ENCODE measurements at regions not wholly inside any gene's neighbourhood (a gene's known extent, or its start where the extent isn't known, plus 50 kb on each side); places are given as distances from the start of the nearest gene placed in this dataset.

GRCh38 chr13:83325125-83325853, 557.0 kb downstream of the SLITRK1 start:
- Histone ChIP-seq H3K79me1 (ENCODE audit: low read depth, low read length) (no peaks in the 10 kb centered on the region), H3K14ac (ENCODE audit: low read length) (no peak overlapping the region), H3K4me1 (ENCODE audit: control insufficient read depth in 2 of 2, insufficient read depth in 1 of 2, low read depth in 1 of 2, low read length in 2 of 2) (peaks cover 0 to 4% of the 10 kb centered on the region in 2 donors), H2BK120ac (ENCODE audit: low read depth, low read length) (no peak overlapping the region), H3K9ac (ENCODE audit: low read depth, low read length, poor library complexity) (no peak overlapping the region), H3K18ac (ENCODE audit: low read length) (no peak overlapping the region), H3K27me3 (ENCODE audit: control insufficient read depth in 3 of 3, insufficient read depth in 3 of 3, low read depth in 1 of 3, low read length in 3 of 3) (no peaks in the 10 kb centered on the region), H3K9me3 (replicated peaks in 1 of 2; ENCODE audit: control insufficient read depth in 2 of 2, insufficient read depth in 1 of 2, low read depth in 1 of 2, low read length in 2 of 2) (no peaks in the 10 kb centered on the region), H4K8ac (ENCODE audit: low read depth, low read length) (no peak overlapping the region), H2BK12ac (ENCODE audit: low read length) (no peak overlapping the region), H3K23ac (ENCODE audit: low read depth, low read length, poor library complexity) (no peak overlapping the region), H2BK15ac (ENCODE audit: low read length) (no peak overlapping the region), H3K4me2 (ENCODE audit: insufficient read depth, low read length, poor library complexity, severe bottlenecking) (no peak overlapping the region), H2AK5ac (ENCODE audit: low read depth, low read length) (no peak overlapping the region), H2AFZ (ENCODE audit: low read length) (no peak overlapping the region), H3K4me3 (ENCODE audit: low read length in 2 of 2) (no peak overlapping the region), H2BK5ac (ENCODE audit: low read length) (no peak overlapping the region), H3K36me3 (replicated peaks in 1 of 2; ENCODE audit: control insufficient read depth in 2 of 2, insufficient read depth in 2 of 2, low read length in 2 of 2) (no peaks in the 10 kb centered on the region), H3K27ac (replicated peaks; ENCODE audit: low read length) (no peak overlapping the region), H3K4ac (ENCODE audit: low read length) (no peak overlapping the region), H4K91ac (ENCODE audit: low read depth, low read length, poor library complexity) (no peak overlapping the region)
- WGBS, 2 donors (ENCODE audit: extremely low coverage in 2 of 2, insufficient read length in 2 of 2, insufficient replicate concordance in 1 of 2), result no CpG with 5 or more reads among the region's 2 CpGs
- DNase-seq (ENCODE audit: low spot score), result no peak

GRCh38 chr13:83311886-83312577, 570.2 kb downstream of the SLITRK1 start:
- Histone ChIP-seq H2AK5ac (ENCODE audit: low read depth, low read length) (no peak overlapping the region), H3K23ac (ENCODE audit: low read depth, low read length, poor library complexity) (no peak overlapping the region), H3K9ac (ENCODE audit: low read depth, low read length, poor library complexity) (no peak overlapping the region), H3K4me2 (ENCODE audit: insufficient read depth, low read length, poor library complexity, severe bottlenecking) (no peak overlapping the region), H2BK5ac (ENCODE audit: low read length) (no peak overlapping the region), H3K79me1 (ENCODE audit: low read depth, low read length) (no peaks in the 10 kb centered on the region), H3K4ac (ENCODE audit: low read length) (no peak overlapping the region), H2BK15ac (ENCODE audit: low read length) (no peak overlapping the region), H3K27ac (replicated peaks; ENCODE audit: low read length) (no peak overlapping the region), H3K14ac (ENCODE audit: low read length) (no peak overlapping the region), H3K18ac (ENCODE audit: low read length) (no peak overlapping the region), H4K91ac (ENCODE audit: low read depth, low read length, poor library complexity) (no peak overlapping the region), H2BK12ac (ENCODE audit: low read length) (no peak overlapping the region), H3K4me1 (ENCODE audit: control insufficient read depth in 2 of 2, insufficient read depth in 1 of 2, low read depth in 1 of 2, low read length in 2 of 2) (no peaks in the 10 kb centered on the region), H3K36me3 (replicated peaks in 1 of 2; ENCODE audit: control insufficient read depth in 2 of 2, insufficient read depth in 2 of 2, low read length in 2 of 2) (no peaks in the 10 kb centered on the region), H3K27me3 (ENCODE audit: control insufficient read depth in 3 of 3, insufficient read depth in 3 of 3, low read depth in 1 of 3, low read length in 3 of 3) (no peaks in the 10 kb centered on the region), H2AFZ (ENCODE audit: low read length) (no peak overlapping the region), H4K8ac (ENCODE audit: low read depth, low read length) (no peak overlapping the region), H3K4me3 (ENCODE audit: low read length in 2 of 2) (no peak overlapping the region), H2BK120ac (ENCODE audit: low read depth, low read length) (no peak overlapping the region), H3K9me3 (replicated peaks in 1 of 2; ENCODE audit: control insufficient read depth in 2 of 2, insufficient read depth in 1 of 2, low read depth in 1 of 2, low read length in 2 of 2) (no peaks in the 10 kb centered on the region)
- no CpG with 5 or more reads among the region's 2 CpGs for WGBS, 2 donors (ENCODE audit: extremely low coverage in 2 of 2, insufficient read length in 2 of 2, insufficient replicate concordance in 1 of 2)
- DNase-seq (ENCODE audit: low spot score), result no peak

GRCh38 chr13:83298617-83299016, 583.7 kb downstream of the SLITRK1 start:
- Histone ChIP-seq H3K4ac (ENCODE audit: low read length) (no peak overlapping the region), H3K79me1 (ENCODE audit: low read depth, low read length) (no peaks in the 10 kb centered on the region), H3K4me2 (ENCODE audit: insufficient read depth, low read length, poor library complexity, severe bottlenecking) (no peak overlapping the region), H3K23ac (ENCODE audit: low read depth, low read length, poor library complexity) (no peak overlapping the region), H2AFZ (ENCODE audit: low read length) (no peak overlapping the region), H3K18ac (ENCODE audit: low read length) (no peak overlapping the region), H3K14ac (ENCODE audit: low read length) (no peak overlapping the region), H2BK15ac (ENCODE audit: low read length) (no peak overlapping the region), H2BK12ac (ENCODE audit: low read length) (no peak overlapping the region), H3K36me3 (replicated peaks in 1 of 2; ENCODE audit: control insufficient read depth in 2 of 2, insufficient read depth in 2 of 2, low read length in 2 of 2) (no peaks in the 10 kb centered on the region), H3K9ac (ENCODE audit: low read depth, low read length, poor library complexity) (no peak overlapping the region), H3K27me3 (ENCODE audit: control insufficient read depth in 3 of 3, insufficient read depth in 3 of 3, low read depth in 1 of 3, low read length in 3 of 3) (no peaks in the 10 kb centered on the region), H3K4me3 (ENCODE audit: low read length in 2 of 2) (no peak overlapping the region), H3K4me1 (ENCODE audit: control insufficient read depth in 2 of 2, insufficient read depth in 1 of 2, low read depth in 1 of 2, low read length in 2 of 2) (no peaks in the 10 kb centered on the region), H3K9me3 (replicated peaks in 1 of 2; ENCODE audit: control insufficient read depth in 2 of 2, insufficient read depth in 1 of 2, low read depth in 1 of 2, low read length in 2 of 2) (no peaks in the 10 kb centered on the region), H2BK5ac (ENCODE audit: low read length) (no peak overlapping the region), H2BK120ac (ENCODE audit: low read depth, low read length) (no peak overlapping the region), H2AK5ac (ENCODE audit: low read depth, low read length) (no peak overlapping the region), H4K91ac (ENCODE audit: low read depth, low read length, poor library complexity) (no peak overlapping the region), H3K27ac (replicated peaks; ENCODE audit: low read length) (no peak overlapping the region), H4K8ac (ENCODE audit: low read depth, low read length) (no peak overlapping the region)
- WGBS, 2 donors (ENCODE audit: extremely low coverage in 2 of 2, insufficient read length in 2 of 2, insufficient replicate concordance in 1 of 2), result no CpG with 5 or more reads among the region's 1 CpG
- DNase-seq (ENCODE audit: low spot score), result no peak

GRCh38 chr13:83297586-83298290, 584.5 kb downstream of the SLITRK1 start:
- H2BK12ac ChIP-seq (ENCODE audit: low read length), result no peak overlapping the region
- H2BK5ac ChIP-seq (ENCODE audit: low read length), result no peak overlapping the region
- H3K4me3 ChIP-seq (ENCODE audit: low read length in 2 of 2), result no peak overlapping the region
- no peak overlapping the region for H2BK120ac ChIP-seq (ENCODE audit: low read depth, low read length)
- no peak overlapping the region for H3K4me2 ChIP-seq (ENCODE audit: insufficient read depth, low read length, poor library complexity, severe bottlenecking)
- no peak overlapping the region for H3K23ac ChIP-seq (ENCODE audit: low read depth, low read length, poor library complexity)
- H3K79me1 ChIP-seq (ENCODE audit: low read depth, low read length), result no peaks in the 10 kb centered on the region
- no peaks in the 10 kb centered on the region for H3K27me3 ChIP-seq (ENCODE audit: control insufficient read depth in 3 of 3, insufficient read depth in 3 of 3, low read depth in 1 of 3, low read length in 3 of 3)
- H3K4me1 ChIP-seq (ENCODE audit: control insufficient read depth in 2 of 2, insufficient read depth in 1 of 2, low read depth in 1 of 2, low read length in 2 of 2), result no peaks in the 10 kb centered on the region
- H2BK15ac ChIP-seq (ENCODE audit: low read length), result no peak overlapping the region
- DNase-seq (ENCODE audit: low spot score), result no peak
- no peaks in the 10 kb centered on the region for H3K36me3 ChIP-seq (replicated peaks in 1 of 2; ENCODE audit: control insufficient read depth in 2 of 2, insufficient read depth in 2 of 2, low read length in 2 of 2)
- no peak overlapping the region for H4K91ac ChIP-seq (ENCODE audit: low read depth, low read length, poor library complexity)
- no peak overlapping the region for H3K18ac ChIP-seq (ENCODE audit: low read length)
- H3K9ac ChIP-seq (ENCODE audit: low read depth, low read length, poor library complexity), result no peak overlapping the region
- no peak overlapping the region for H3K27ac ChIP-seq (replicated peaks; ENCODE audit: low read length)
- H2AFZ ChIP-seq (ENCODE audit: low read length), result no peak overlapping the region
- no peak overlapping the region for H4K8ac ChIP-seq (ENCODE audit: low read depth, low read length)
- H3K9me3 ChIP-seq (replicated peaks in 1 of 2; ENCODE audit: control insufficient read depth in 2 of 2, insufficient read depth in 1 of 2, low read depth in 1 of 2, low read length in 2 of 2), result no peaks in the 10 kb centered on the region
- no peak overlapping the region for H3K4ac ChIP-seq (ENCODE audit: low read length)
- H3K14ac ChIP-seq (ENCODE audit: low read length), result no peak overlapping the region
- H2AK5ac ChIP-seq (ENCODE audit: low read depth, low read length), result no peak overlapping the region
- no CpG with 5 or more reads among the region's 8 CpGs for WGBS, 2 donors (ENCODE audit: extremely low coverage in 2 of 2, insufficient read length in 2 of 2, insufficient replicate concordance in 1 of 2)

Data from neuronal stem cell (in vitro differentiated cells).